MM.1S (cell line): ENCODE measurements at regions not wholly inside any gene's neighbourhood (a gene's known extent, or its start where the extent isn't known, plus 50 kb on each side); places are given as distances from the start of the nearest gene placed in this dataset.

Source experiments
- DNase-seq: peaks from one replicate; pipeline ENCODE4 v3.0.0-alpha.2; 2015
- H2AFZ ChIP-seq: fragments of 300-600 bp; sonication (generic); 2 replicates; pipeline ENCODE4 v1.6.0; 2016; ENCODE audit warnings: antibody characterized with exemption, low read length
- H3F3A ChIP-seq: fragments of 300-600 bp; sonication (generic); 2 replicates; pipeline ENCODE4 v1.6.1; 2016; ENCODE audit warnings: mild to moderate bottlenecking, antibody characterized with exemption, low read length, moderate library complexity, mixed read lengths; ENCODE audit not compliant: insufficient read depth
- H3K27ac ChIP-seq: fragments of 300-600 bp; sonication (generic); 2 replicates; pipeline ENCODE4 v1.5.1; 2016; ENCODE audit warnings: mild to moderate bottlenecking, low read length
- H3K27me3 ChIP-seq: fragments of 300-600 bp; sonication (generic); replicated peaks from 2 replicates; pipeline ENCODE4 v1.6.0; 2016; ENCODE audit warnings: low read length; ENCODE audit not compliant: insufficient read depth
- H3K36me3 ChIP-seq: fragments of 300-600 bp; sonication (generic); replicated peaks from 2 replicates; pipeline ENCODE4 v1.6.1; 2016; ENCODE audit warnings: mild to moderate bottlenecking, low read length, mixed read lengths; ENCODE audit not compliant: insufficient read depth
- H3K4me1 ChIP-seq: fragments of 300-600 bp; sonication (generic); 2 replicates; pipeline ENCODE4 v1.6.1; 2016; ENCODE audit warnings: low read length, mixed read lengths
- H3K4me2 ChIP-seq: fragments of 300-600 bp; sonication (generic); 2 replicates; pipeline ENCODE4 v1.6.0; 2016; ENCODE audit warnings: low read depth, low read length
- H3K4me3 ChIP-seq: fragments of 300-600 bp; sonication (generic); 2 replicates; pipeline ENCODE4 v1.5.1; 2016; ENCODE audit warnings: low read length, mixed read lengths
- H3K79me2 ChIP-seq: fragments of 300-600 bp; sonication (generic); 2 replicates; pipeline ENCODE4 v1.6.1; 2016; ENCODE audit warnings: mixed run types, low read length, mixed read lengths
- H3K9ac ChIP-seq: fragments of 300-600 bp; sonication (generic); 2 replicates; pipeline ENCODE4 v1.6.1; 2016; ENCODE audit warnings: low read length, mixed read lengths
- H3K9me2 ChIP-seq: fragments of 300-600 bp; sonication (generic); replicated peaks from 2 replicates; pipeline ENCODE4 v1.6.1; 2016; ENCODE audit warnings: mild to moderate bottlenecking, low read length, mixed read lengths; ENCODE audit not compliant: insufficient read depth
- H3K9me3 ChIP-seq: fragments of 300-600 bp; sonication (generic); replicated peaks from 2 replicates; pipeline ENCODE4 v1.6.1; 2016; ENCODE audit warnings: mild to moderate bottlenecking, low read length, mixed read lengths; ENCODE audit not compliant: insufficient read depth
- H4K20me1 ChIP-seq: fragments of 300-600 bp; sonication (generic); 2 replicates; pipeline ENCODE4 v1.6.1; 2016; ENCODE audit warnings: mild to moderate bottlenecking, low read length, moderate library complexity, mixed read lengths; ENCODE audit not compliant: insufficient read depth
- EZH2 ChIP-seq: fragments of 300-600 bp; sonication (generic); optimal IDR thresholded peaks from 2 replicates; pipeline ENCODE3; 2017; ENCODE audit warnings: low read depth, mild to moderate bottlenecking, antibody characterized with exemption, low read length, mixed read lengths
- EZH2phosphoT487 ChIP-seq: fragments of 300-600 bp; sonication (generic); IDR thresholded peaks from 2 replicates; pipeline ENCODE4 v1.6.1; 2018; ENCODE audit warnings: antibody characterized with exemption, low read length
- TF ChIP-seq, protein P1 (sequence below): fragments of 300-600 bp; sonication (generic); IDR thresholded peaks from 2 replicates; pipeline ENCODE4 v1.5.1; 2016; ENCODE audit warnings: antibody characterized with exemption, low read length, mixed read lengths

DNA sequence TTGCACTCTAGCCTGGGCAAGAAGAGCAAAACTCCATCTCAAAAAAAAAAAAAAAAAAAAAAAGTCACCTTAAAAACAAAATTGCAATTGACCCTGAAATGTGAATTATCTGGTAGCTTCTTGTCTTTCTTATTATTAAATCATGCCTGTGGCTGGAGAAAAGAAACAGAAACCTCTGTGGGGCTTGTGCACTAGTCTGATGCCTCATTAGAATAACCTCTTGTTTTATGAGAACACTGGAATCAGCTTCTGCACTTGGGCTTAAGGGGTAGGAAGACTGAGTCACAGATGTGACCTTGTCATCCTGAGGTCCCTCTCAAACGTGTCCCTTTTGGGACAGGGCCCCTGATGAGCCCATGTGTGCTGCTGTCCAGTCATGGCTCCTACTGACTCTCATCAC, 237.9 kb downstream of the DACT1 start:
- Histone ChIP-seq H3K9ac (no peak overlapping the region), H3K36me3 (no peaks in the 10 kb centered on the region), H2AFZ (no peak overlapping the region), H3K79me2 (no peaks in the 10 kb centered on the region), H3K27ac (no peak overlapping the region), H3K4me1 (no peaks in the 10 kb centered on the region), H3K9me2 (no peaks in the 10 kb centered on the region), H4K20me1 (no peaks in the 10 kb centered on the region), H3K27me3 (no peaks in the 10 kb centered on the region), H3K9me3 (no peaks in the 10 kb centered on the region), H3K4me2 (no peak overlapping the region), H3K4me3 (no peak overlapping the region), H3F3A (no peaks in the 10 kb centered on the region)
- DNase-seq: no peak
- TF ChIP-seq EZH2 (no peak), EZH2phosphoT487 (no peak)
- TF ChIP-seq, protein P1, sequence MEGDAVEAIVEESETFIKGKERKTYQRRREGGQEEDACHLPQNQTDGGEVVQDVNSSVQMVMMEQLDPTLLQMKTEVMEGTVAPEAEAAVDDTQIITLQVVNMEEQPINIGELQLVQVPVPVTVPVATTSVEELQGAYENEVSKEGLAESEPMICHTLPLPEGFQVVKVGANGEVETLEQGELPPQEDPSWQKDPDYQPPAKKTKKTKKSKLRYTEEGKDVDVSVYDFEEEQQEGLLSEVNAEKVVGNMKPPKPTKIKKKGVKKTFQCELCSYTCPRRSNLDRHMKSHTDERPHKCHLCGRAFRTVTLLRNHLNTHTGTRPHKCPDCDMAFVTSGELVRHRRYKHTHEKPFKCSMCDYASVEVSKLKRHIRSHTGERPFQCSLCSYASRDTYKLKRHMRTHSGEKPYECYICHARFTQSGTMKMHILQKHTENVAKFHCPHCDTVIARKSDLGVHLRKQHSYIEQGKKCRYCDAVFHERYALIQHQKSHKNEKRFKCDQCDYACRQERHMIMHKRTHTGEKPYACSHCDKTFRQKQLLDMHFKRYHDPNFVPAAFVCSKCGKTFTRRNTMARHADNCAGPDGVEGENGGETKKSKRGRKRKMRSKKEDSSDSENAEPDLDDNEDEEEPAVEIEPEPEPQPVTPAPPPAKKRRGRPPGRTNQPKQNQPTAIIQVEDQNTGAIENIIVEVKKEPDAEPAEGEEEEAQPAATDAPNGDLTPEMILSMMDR: no peak

DNA sequence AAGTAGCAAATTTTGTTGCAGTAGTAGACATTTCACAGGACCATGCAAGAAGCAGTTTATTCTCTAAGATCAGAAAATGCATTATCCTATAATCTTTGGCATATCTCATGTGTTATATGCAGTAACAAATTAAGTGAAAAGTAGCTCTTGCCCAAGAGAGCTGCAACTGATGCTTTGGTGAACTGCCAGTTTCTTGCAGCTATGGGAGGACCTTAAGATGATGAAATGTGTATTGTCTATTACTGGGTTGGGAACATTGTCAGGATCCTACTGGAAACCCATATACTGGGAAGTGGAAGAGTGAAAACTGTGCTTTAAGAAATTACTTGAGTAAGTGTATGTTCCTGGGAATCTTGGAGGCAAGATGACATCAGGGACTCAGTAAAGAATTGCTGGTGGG, 238.8 kb downstream of the DACT1 start:
- Histone ChIP-seq H3K9ac (no peak overlapping the region), H3F3A (no peaks in the 10 kb centered on the region), H3K4me1 (no peaks in the 10 kb centered on the region), H3K36me3 (no peaks in the 10 kb centered on the region), H3K27me3 (no peaks in the 10 kb centered on the region), H3K79me2 (no peaks in the 10 kb centered on the region), H3K4me3 (no peak overlapping the region), H3K27ac (no peak overlapping the region), H2AFZ (no peak overlapping the region), H3K4me2 (no peak overlapping the region), H3K9me3 (no peaks in the 10 kb centered on the region), H4K20me1 (no peaks in the 10 kb centered on the region), H3K9me2 (no peaks in the 10 kb centered on the region)
- TF ChIP-seq EZH2: no peak
- TF ChIP-seq, protein P1: no peak
- TF ChIP-seq EZH2phosphoT487: no peak
- no peak for DNase-seq

DNA sequence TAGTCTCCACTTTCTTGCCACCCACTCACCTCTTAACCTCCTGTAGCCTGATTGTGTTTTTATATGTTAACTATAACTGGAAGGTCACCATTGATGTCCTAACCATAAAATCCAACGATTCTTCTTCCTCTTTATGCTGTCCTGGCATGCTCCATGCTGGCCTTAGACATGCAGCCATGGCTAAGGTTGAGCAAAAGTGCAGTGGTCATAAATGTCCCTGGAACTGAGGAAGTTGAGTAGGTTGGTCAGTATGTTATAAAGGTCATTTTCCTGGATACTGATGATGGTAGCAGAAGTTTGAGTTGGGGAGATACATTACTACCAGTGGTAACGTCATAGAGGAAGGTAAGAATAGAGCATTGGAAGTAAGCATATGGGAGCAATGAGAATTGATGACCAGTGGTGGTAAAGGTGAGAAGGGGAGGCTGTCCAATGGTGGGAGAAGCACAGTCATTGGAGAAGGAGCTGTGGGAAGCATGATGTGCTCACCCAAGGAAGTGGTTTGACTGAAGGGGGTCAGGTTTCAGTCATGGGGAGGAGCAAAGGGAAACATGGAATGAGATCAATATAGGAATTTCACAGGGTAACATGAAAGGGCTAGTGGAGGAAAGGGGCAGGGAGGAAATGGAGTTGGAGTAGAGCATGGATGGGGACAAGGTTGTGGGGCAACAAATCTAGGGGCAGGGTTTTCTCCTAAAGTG, 240.8 kb downstream of the DACT1 start:
- H3K4me2 ChIP-seq: no peak overlapping the region
- no peaks in the 10 kb centered on the region for H3F3A ChIP-seq
- H3K36me3 ChIP-seq: no peaks in the 10 kb centered on the region
- no peak overlapping the region for H3K27ac ChIP-seq
- no peaks in the 10 kb centered on the region for H3K4me1 ChIP-seq
- no peak overlapping the region for H3K9ac ChIP-seq
- DNase-seq: no peak
- no peak overlapping the region for H3K4me3 ChIP-seq
- no peak overlapping the region for H2AFZ ChIP-seq
- H3K27me3 ChIP-seq: no peaks in the 10 kb centered on the region
- no peaks in the 10 kb centered on the region for H3K9me3 ChIP-seq
- TF ChIP-seq, protein P1: no peak
- no peak for TF ChIP-seq EZH2
- TF ChIP-seq EZH2phosphoT487: no peak
- H3K9me2 ChIP-seq: no peaks in the 10 kb centered on the region
- H4K20me1 ChIP-seq: no peaks in the 10 kb centered on the region
- H3K79me2 ChIP-seq: no peaks in the 10 kb centered on the region
